HG02973 (cell line): ENCODE measurements at regions not wholly inside any gene's neighbourhood (a gene's known extent, or its start where the extent isn't known, plus 50 kb on each side); places are given as distances from the start of the nearest gene placed in this dataset.
"Not testable (repeated sequence)": the region's sequence is repeated elsewhere in the genome, so short reads cannot be mapped to it uniquely, and the experiment has no call there.

Source experiments
- ATAC-seq: cut with Tn5 transposase; IDR thresholded peaks from one replicate; pipeline ENCODE4 v1.9.1; 2021; ENCODE audit warnings: moderate library complexity; ENCODE audit not compliant: unreplicated experiment

DNA sequence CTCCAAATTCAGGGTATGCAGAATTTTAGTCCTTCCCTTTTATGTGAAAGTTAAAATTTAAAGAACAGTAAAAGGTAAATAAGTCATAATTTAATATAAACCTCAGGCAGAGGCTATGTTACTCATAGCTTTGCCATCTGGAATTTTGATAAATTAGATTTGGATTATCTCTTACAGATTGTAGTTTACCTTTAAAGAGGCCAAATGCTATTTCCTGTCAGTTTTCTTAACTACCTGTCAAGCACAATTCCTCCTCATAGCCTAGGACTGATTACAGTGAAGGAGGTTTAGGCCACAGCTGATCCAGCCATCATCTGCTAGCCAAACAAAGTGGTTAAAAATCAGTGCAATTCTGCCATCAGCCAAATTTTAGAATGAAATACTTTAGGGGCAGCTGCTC, 128.1 kb downstream of the MFAP3L start:
- ATAC-seq = no peak

- not testable (repeated sequence) for ATAC-seq
Observed at GRCh38 chr4:169894767-169895166, 131.4 kb downstream of the MFAP3L start.

DNA sequence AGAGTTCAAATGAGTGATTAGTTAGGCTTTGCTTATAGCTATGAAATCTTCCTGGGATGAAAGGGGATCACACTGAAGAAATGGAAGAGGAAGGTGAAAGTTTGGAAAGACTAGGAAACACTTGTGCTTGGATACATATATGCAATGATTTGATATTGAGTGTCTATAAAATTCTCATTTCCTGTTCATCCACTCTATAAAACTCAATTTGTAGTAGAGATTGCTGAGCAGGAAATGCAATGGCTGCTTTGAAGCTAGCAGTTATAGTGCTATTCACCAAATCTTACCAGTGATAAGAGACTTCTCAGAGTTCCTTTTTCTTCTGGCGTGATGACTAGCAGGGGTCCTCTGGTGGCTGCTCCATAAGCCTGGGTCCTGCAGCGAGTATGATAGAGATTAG, 128.1 kb upstream of the HPF1 start:
- no peak for ATAC-seq

- no peak for ATAC-seq
Observed at GRCh38 chr4:169881769-169882168, 124.0 kb upstream of the HPF1 start.

GRCh38 chr4:169870507-169870906, 112.8 kb upstream of the HPF1 start:
- no peak for ATAC-seq

GRCh38 chr4:169869490-169869889, 111.7 kb upstream of the HPF1 start:
- no peak for ATAC-seq

DNA sequence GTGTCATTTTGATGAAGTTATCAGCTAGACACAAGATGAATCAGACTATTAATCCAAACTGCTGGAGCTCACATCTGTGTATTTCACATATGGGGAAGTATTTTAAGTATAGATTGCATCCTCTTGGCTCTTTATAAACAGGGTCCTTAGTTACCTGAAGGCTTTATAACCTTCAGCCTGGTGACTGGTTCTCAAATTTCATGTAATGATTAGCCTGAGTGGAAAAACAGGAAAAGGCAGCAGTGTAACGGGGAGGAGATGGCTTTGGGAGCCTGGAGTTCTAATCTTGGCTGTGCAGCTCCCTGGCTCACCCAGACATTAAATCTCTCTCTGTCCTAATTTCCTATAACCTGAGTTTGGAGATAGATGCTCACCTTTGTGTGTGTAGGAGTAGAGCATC, 103.8 kb upstream of the HPF1 start:
- no peak for ATAC-seq

GRCh38 chr4:169859366-169860216, 101.8 kb upstream of the HPF1 start:
- ATAC-seq = no peak

GRCh38 chr4:169854090-169854489, 96.3 kb upstream of the HPF1 start:
- no peak for ATAC-seq

GRCh38 chr4:169852481-169852880, 94.7 kb upstream of the HPF1 start:
- ATAC-seq = no peak

DNA sequence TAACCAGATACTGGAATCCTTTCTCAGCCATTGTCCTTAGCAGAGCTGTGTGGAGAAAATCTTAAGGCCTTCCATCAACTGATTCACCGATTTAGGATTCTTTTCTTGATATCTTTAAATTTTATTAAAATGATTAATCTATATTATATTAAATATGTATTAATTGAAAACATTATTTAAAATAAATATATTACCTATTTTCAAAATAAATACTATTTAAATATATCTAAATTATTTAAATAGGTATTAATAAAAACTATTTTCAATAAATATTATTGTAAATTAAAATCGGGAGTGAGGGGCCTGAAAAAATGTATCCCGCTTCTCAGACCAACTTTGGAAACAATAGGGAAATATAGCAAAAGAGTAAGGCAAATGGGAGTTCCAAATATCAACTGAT, 94.0 kb upstream of the HPF1 start:
- ATAC-seq = no peak

DNA sequence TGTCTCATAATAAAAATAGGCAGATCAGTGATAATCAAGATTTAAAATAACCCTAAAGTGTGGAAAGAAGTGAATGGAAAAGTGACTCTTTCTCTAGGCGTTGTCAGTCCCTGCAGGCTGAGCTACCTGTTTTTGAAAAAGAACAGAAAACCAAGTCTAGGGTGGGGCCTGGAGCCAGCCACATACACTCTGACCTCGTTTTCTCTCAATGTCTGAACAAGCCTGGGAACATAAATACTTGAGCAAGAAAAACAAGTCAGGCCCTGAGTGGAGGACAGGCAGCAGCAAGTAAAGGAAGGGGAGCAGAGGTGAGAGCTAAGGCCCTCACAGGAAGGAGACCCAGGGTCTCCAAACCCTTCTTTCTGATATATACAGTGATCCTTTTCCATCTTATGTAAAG, 91.7 kb upstream of the HPF1 start:
- ATAC-seq = no peak

DNA sequence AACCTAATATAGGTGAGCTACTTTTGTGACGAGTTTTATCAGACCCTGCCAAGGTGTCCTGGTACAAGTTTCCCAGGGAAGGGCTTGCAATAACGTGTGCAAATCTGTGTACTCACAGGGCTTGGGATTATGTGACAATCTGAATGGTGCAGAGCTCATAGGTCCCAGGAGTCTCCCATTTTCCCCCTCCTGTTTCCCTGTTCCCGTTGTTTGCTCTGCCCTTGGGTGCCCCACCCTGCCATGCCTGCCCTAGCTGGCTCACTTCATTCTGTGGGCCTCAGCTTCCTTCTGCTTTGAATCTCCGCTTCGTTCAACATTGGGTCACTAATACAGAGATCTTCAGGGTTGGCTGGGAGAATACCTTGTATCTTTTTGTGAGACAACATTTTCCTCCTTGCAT, 90.3 kb upstream of the HPF1 start:
- no peak for ATAC-seq

DNA sequence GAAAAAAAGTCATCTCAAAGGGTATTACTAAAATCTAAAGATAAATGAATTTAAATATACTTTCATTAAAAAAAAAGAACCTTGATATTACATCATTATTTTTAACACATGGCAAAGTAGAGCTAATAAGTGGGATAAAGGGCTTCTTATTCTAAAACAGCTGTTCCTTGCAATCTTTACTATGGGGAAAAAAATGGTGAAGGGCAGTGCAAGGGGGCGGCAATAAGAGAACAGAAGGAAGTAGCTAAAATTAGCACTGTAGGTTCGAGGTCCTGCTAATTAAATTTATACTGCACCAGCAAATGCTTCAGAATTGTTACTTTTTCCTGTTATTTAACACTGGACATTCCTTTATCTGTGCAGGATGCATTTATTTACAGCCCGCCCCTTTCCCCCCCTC, 89.4 kb upstream of the HPF1 start:
- ATAC-seq = no peak

GRCh38 chr4:169846396-169846795, 88.7 kb upstream of the HPF1 start:
- ATAC-seq = no peak

DNA sequence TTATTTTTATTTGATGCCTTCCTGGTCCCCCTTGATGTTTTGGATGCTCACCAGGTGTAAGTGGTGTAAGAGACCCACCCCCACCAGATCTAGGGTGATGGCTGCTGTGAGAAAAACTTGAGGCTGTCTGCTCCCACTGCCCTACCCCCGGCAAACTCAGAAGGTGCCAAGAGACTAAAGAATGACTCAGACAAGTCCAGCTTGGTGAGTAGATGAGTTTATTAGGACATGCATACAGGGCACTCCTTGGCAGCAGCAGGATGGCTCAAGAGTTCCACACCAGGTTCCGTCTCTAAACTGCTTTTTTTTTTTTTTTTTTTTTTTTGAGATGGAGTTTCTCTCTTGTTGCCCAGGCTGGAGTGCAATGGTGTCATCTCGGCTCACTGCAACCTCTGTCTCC, 84.0 kb upstream of the HPF1 start:
- no peak for ATAC-seq

GRCh38 chr4:169840554-169840953, 82.8 kb upstream of the HPF1 start:
- no peak for ATAC-seq

GRCh38 chr4:169828329-169828728, 70.6 kb upstream of the HPF1 start:
- not testable (repeated sequence) for ATAC-seq

DNA sequence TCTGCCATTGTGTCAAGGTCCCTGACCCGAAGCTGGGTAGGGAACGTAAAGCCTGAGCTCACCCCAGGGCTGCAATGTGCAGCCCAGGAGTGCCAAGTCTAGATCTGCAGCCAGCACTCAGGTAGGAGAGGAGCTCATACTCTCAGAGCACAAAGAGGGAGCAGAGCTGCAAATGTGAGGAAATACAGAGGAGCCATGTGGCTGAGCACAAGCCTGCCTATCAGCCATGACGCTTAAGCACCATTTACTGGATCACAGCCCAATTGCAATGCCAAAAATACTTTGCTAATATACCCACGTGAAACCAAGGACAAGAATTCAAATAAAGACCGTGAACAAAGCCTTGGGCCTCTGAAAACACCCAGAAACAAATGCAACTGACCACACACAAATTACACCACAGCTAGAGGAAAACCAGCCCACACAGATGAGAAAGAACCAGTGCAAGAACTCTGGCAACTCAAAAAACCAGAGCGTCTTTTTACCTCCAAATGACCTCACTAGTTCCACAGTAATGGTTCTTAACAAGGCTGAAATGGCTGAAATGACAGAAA, 69.0 kb upstream of the HPF1 start:
- ATAC-seq = no peak

- no peak for ATAC-seq
Observed at GRCh38 chr4:169823685-169824084, 65.9 kb upstream of the HPF1 start.

DNA sequence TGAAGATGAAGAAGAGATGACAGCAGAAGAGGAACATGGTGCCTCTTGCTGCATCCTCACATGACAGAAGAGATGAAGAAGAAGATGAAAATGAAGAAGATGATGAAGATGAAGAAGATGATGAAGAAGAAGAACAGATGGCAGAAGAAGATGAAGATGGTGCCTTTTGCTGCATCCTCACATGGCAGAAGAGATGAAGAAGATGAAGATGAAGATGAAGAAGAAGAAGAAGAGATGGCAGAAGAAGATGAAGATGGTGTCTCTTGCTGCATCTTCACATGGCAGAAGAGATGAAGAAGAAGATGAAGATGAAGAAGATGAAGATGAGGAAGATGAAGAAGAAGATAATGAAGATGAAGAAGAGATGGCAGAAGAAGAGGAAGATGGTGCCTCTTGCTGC, 63.7 kb upstream of the HPF1 start:
- no peak for ATAC-seq

GRCh38 chr4:169818063-169818679, 60.4 kb upstream of the HPF1 start:
- peak; percentile 49 for ATAC-seq
